Colon (tissue), 2 donors: ENCODE measurements at regions not wholly inside any gene's neighbourhood (a gene's known extent, or its start where the extent isn't known, plus 50 kb on each side); places are given as distances from the start of the nearest gene placed in this dataset.
"Not testable (repeated sequence)": the region's sequence is repeated elsewhere in the genome, so short reads cannot be mapped to it uniquely, and the experiment has no call there.

Experiments used
- FAIRE-seq: peaks from 2 replicates; lab custom pipeline; 2012; peaks lifted over from hg19 to GRCh38; lab: Jason Lieb, UNC
- donor health status: control.
- donor health status: control.

DNA sequence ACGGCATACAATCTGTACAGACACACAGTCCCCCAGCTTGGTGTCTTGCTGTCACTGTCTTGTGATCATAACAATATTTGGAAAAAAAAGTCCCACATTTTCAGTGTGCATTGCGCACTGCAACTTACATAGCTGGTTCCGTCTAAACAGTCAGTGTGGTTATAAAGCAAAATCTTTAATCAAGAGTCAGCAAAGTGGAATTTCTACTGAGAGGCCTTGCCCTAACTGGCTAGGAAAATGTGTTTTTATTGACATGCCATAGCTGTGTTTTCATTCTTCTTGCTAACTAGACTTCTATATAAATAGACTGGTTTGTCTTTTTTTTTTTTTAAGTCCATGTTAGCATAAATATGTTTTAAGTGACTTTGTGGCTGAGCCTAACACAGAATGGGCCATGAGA, 174.8 kb downstream of the POLR2M start:
- no peak for FAIRE-seq

GRCh38 chr15:57881972-57882371, 175.5 kb downstream of the POLR2M start:
- FAIRE-seq: no peak

GRCh38 chr15:57883701-57884100, 177.2 kb downstream of the POLR2M start:
- FAIRE-seq: no peak

GRCh38 chr15:57884936-57885335, 178.4 kb downstream of the POLR2M start:
- FAIRE-seq: no peak

DNA sequence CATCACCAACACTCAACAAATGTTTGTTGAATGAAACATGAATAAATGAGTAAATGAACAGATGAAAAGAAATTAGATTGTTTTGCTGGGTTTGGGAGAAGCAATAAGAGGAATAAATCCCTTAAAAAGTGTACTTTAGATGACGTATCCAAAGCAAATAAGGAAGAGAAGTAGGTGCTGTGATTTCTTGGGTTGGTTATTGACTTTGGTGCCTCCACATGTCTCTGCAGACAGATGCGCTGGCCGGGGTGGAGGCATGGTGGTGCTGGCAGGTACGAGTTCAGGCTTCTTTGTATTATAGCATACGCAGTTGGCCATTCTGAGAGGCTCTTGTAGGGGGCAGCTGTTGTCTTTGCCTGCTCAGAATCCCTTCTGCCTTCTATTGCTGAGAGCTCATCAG, 178.9 kb downstream of the POLR2M start:
- no peak for FAIRE-seq

GRCh38 chr15:57887825-57888224, 177.7 kb downstream of the ALDH1A2 start:
- FAIRE-seq: no peak

DNA sequence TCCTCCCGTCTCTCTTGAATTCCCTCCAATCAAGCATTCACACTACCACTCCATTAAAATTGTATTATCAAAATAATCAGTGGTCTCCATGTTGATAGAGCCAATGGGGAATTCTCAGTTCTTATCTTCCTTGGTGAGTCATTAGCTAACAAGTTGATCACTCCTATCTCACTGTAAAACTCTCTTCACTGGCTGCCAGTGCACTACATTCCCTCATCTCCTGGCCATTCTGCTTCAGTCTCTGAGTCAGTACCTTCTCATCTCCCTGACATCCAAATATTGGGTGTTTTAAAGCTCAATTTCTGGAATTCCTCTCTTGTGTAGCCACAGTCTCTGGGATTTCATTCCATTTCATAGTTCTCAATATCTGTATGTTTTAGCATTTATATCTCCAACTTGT, 175.2 kb downstream of the ALDH1A2 start:
- no peak for FAIRE-seq

DNA sequence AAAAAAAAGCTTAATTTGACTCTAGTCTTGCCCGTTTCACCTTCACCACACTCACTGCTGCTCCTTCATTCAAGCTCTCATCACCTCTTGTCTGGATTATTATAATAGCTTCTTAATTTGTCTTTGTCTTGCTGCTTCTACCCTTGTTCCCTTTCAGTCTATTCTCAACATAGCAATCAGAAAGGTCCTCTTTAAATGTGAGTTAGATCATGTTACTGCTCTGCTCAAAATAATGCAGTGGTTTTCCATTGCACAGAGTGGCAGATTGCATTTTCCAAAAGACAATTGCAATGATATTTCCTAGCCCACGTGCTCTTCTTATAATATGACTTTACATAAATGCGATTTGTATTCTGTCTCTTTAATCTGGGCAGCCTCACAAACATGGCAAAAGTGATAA, 174.6 kb downstream of the ALDH1A2 start:
- FAIRE-seq: no peak

DNA sequence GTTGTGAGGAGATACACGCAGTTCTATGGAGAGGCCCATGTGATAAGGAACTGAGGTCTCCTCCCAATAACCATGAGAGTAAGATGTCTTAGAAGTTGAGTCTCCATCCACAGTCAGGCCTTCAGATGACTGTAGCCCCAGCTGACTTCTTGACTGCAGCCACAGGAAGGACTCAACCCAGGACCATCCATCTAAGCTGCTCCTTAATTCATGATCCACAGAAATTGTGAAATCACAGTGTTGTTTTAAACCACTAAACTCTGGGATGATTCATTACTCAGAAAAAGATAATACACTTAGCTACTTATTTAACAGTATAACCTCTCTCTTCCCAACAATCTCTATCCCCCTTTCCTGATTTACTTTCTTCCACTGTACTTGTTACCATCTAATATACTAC, 173.3 kb downstream of the ALDH1A2 start:
- no peak for FAIRE-seq

- no peak for FAIRE-seq
Measured at GRCh38 chr15:57893040-57893439, 172.5 kb downstream of the ALDH1A2 start.

DNA sequence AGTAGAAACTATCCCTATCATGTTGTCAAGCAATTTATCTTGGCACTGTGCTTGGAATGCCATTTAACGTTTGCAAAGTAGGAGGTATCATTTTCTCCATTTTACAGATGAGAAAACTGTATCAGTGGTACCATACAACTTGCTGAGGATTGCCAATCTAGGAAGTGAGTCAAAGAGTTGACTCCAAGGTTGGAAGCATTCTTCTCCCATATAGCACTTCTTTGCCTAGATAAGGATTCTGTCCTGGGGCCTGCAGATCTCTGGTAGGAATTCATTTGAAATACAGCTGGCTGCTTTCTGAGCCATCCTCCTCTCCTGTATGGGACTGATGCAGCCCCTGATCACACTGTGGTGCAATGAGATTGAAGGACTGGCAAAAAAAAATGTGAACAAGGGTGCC, 170.2 kb downstream of the ALDH1A2 start:
- FAIRE-seq: no peak

DNA sequence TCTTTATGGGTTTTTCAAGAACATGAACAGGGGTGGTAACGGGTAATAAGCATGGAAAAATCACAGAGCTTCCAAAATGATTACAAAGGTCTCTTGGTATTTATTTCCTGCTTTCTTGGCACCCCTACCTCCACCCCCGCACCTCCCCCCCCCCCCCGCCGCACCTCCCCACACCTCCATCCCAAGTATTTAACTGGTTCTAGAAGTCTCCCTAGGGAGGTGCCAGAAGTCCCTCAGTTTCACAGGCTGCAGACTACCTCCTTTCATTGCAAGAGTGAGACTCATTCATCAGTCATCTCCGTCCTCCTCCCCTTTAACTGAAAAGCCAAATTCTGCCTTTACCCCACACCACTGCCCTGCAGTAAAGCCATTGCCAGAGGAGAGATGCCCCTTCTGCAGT, 169.4 kb downstream of the ALDH1A2 start:
- no peak for FAIRE-seq

DNA sequence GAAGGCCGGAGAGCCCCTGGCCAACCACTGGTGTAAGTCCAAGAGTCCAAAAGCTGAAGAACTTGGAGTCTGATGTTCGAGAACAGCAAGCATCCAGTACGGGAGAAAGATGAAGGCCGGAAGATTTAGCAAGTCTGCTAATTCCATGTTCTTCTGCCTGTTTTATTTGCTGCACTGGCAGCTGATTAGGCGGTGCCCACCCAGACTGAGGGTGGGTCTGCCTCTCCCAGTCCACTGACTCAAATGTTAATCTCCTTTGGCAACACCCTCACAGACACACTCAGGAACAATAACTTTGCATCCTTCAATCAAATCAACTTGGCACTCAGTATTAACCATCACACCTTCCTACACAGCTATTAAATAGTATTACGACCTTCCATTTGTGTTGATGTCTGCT, 168.6 kb downstream of the ALDH1A2 start:
- not testable (repeated sequence) for FAIRE-seq

DNA sequence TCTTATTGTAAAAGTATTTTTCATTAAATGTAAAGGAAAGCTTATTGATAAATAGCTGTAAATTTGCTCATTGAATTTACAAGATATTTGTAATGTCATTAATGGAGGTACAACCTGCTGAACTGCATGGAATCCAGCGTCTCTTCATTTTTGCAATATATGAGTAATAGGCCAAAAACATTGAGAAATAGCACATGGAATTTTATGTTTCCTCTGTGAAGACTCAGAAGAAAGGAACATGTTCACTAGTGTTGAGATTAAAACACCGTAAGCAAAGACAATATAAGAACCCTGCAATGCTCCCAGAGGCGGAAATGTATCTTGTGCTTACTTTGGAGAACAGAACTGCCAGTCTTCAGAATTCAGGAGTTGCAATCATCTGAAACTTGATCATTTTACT, 167.6 kb downstream of the ALDH1A2 start:
- FAIRE-seq: no peak

GRCh38 chr15:57902155-57902554, 163.4 kb downstream of the ALDH1A2 start:
- FAIRE-seq: no peak
